Liver (tissue), 8 donors: ENCODE measurements at regions not wholly inside any gene's neighbourhood (a gene's known extent, or its start where the extent isn't known, plus 50 kb on each side); places are given as distances from the start of the nearest gene placed in this dataset.

Experiments
- DNase-seq: peaks from one replicate; pipeline ENCODE4 v3.0.0-alpha.2; 2017; ENCODE audit warnings: low spot score
- H3K27ac ChIP-seq, 2 donors: one replicate each; pipeline ENCODE4 v1.7.0; 2013; ENCODE audit warnings: inconsistent platforms in 2 of 2, low read length in 2 of 2, control low read depth in 1 of 2, low read depth in 1 of 2, mild to moderate bottlenecking in 1 of 2
- H3K27me3 ChIP-seq, 4 donors: one replicate each; pipeline versions ENCODE4 v1.6.1 to v1.7.0; 2013; ENCODE audit warnings: low read length in 3 of 4, inconsistent platforms in 1 of 4, mild to moderate bottlenecking in 1 of 4, moderate library complexity in 1 of 4; ENCODE audit not compliant: control insufficient read depth in 4 of 4, insufficient read depth in 4 of 4
- H3K36me3 ChIP-seq, 4 donors: one replicate each; pipeline versions ENCODE4 v1.6.1 to v1.7.0; 2013; ENCODE audit warnings: low read length in 3 of 4, mild to moderate bottlenecking in 3 of 4, low read depth in 1 of 4, moderate library complexity in 1 of 4; ENCODE audit not compliant: control insufficient read depth in 4 of 4, insufficient read depth in 3 of 4
- H3K4me1 ChIP-seq, 4 donors: one replicate each; pipeline versions ENCODE4 v1.6.1 to v1.7.0; 2013; ENCODE audit warnings: low read length in 3 of 4, mild to moderate bottlenecking in 3 of 4, moderate library complexity in 1 of 4; ENCODE audit not compliant: control insufficient read depth in 4 of 4, insufficient read depth in 4 of 4
- H3K4me3 ChIP-seq, 3 donors: one replicate each; pipeline versions ENCODE4 v1.6.1 to v1.7.0; 2013; ENCODE audit warnings: low read length in 3 of 3, control low read depth in 1 of 3, low read depth in 1 of 3, mild to moderate bottlenecking in 1 of 3
- H3K9ac ChIP-seq, 2 donors: one replicate each; pipeline ENCODE4 v1.7.0; 2013; ENCODE audit warnings: low read length in 2 of 2, mild to moderate bottlenecking in 2 of 2, moderate library complexity in 2 of 2, control low read depth in 1 of 2, low read depth in 1 of 2
- H3K9me3 ChIP-seq, 4 donors: one replicate each; pipeline versions ENCODE4 v1.6.1 to v1.7.0; 2013; ENCODE audit warnings: low read length in 3 of 4; ENCODE audit not compliant: control insufficient read depth in 4 of 4
- GABPA ChIP-seq, 2 donors: IDR thresholded peaks in 1 of 2; conservative IDR thresholded peaks in 1 of 2; 2 replicates each; pipeline ENCODE4 v1.6.1; 2016; ENCODE audit warnings: antibody characterized with exemption in 2 of 2, mild to moderate bottlenecking in 1 of 2, moderate library complexity in 1 of 2
- HNF4G ChIP-seq: IDR thresholded peaks from 2 replicates; pipeline ENCODE4 v1.6.1; 2016; ENCODE audit warnings: antibody characterized with exemption
- JUND ChIP-seq, 2 donors: IDR thresholded peaks; 2 replicates each; pipeline ENCODE4 v1.6.1; 2016; ENCODE audit warnings: antibody characterized with exemption in 2 of 2
- NR2F2 ChIP-seq: IDR thresholded peaks from 2 replicates; pipeline ENCODE4 v1.6.1; 2016; ENCODE audit warnings: antibody characterized with exemption
- RAD21 ChIP-seq, 2 donors: IDR thresholded peaks; 2 replicates each; pipeline ENCODE4 v1.6.1; 2016; ENCODE audit warnings: antibody characterized with exemption in 2 of 2, mild to moderate bottlenecking in 2 of 2
- RXRA ChIP-seq, 2 donors: IDR thresholded peaks; 2 replicates each; pipeline ENCODE4 v1.6.1; 2017 to 2018; ENCODE audit warnings: antibody characterized with exemption in 2 of 2, mild to moderate bottlenecking in 1 of 2
- SP1 ChIP-seq: IDR thresholded peaks from 2 replicates; pipeline ENCODE4 v1.6.1; 2018; ENCODE audit warnings: antibody characterized with exemption, mild to moderate bottlenecking
- TAF1 ChIP-seq: conservative IDR thresholded peaks from 2 replicates; pipeline ENCODE4 v1.6.1; 2016; ENCODE audit warnings: antibody characterized with exemption, mild to moderate bottlenecking
- YY1 ChIP-seq: IDR thresholded peaks from 2 replicates; pipeline ENCODE4 v1.6.1; 2016; ENCODE audit warnings: antibody characterized with exemption, mild to moderate bottlenecking
- WGBS: extraction: QIAGEN DNeasy Blood & Tissue Kit; methylation state at CpG from one replicate; pipeline ENCODE4 v1.1.7; 2013; 5-methylcytosine and 5-hydroxymethylcytosine counted together
- TF ChIP-seq, protein P1 (sequence below): IDR thresholded peaks from 2 replicates; pipeline ENCODE4 v1.6.1; 2016; ENCODE audit warnings: antibody characterized with exemption
- TF ChIP-seq, protein P2 (sequence below): IDR thresholded peaks from 2 replicates; pipeline ENCODE4 v1.6.1; 2016; ENCODE audit warnings: antibody characterized with exemption
- TF ChIP-seq, protein P3 (sequence below): IDR thresholded peaks from 2 replicates; pipeline ENCODE4 v1.6.1; 2016; ENCODE audit warnings: antibody characterized with exemption
- TF ChIP-seq, protein P4 (sequence below): fragments of 150-350 bp; IDR thresholded peaks from 2 replicates; pipeline ENCODE4 v1.5.1; 2017; ENCODE audit warnings: improper control_type of control experiment, low read depth, low read length; ENCODE audit not compliant: missing input control
- TF ChIP-seq, protein P5 (sequence below): IDR thresholded peaks from 2 replicates; pipeline ENCODE4 v1.6.1; 2016; ENCODE audit warnings: antibody characterized with exemption, mild to moderate bottlenecking
- donor health status: healthy.
- donor health status: healthy.
- donor health status: healthy.
- donor health status: healthy.
- donor health status: healthy.

DNA sequence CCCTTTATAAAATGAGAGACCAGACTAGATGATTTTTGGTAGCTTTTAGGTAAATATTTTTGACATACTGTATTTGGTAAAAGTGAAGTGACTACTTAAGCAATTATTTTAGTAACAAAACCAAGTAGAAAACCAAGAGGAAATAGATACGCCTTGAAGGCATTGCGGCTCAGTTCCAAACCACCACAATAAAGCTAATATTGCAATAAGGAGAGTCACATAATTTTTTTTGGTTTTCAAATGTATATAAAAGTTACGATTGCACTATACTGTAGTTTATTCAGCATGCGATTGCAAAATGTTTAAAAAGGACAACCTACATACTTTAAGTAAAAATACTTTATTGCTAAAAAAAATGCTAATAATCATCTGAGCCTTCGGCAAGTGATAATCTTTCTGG is 581.7 kb upstream of the POT1 start:
- no peak for TF ChIP-seq YY1
- TF ChIP-seq, protein P1, sequence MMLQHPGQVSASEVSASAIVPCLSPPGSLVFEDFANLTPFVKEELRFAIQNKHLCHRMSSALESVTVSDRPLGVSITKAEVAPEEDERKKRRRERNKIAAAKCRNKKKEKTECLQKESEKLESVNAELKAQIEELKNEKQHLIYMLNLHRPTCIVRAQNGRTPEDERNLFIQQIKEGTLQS: no peak
- no peak for TF ChIP-seq SP1
- TF ChIP-seq, protein P2, sequence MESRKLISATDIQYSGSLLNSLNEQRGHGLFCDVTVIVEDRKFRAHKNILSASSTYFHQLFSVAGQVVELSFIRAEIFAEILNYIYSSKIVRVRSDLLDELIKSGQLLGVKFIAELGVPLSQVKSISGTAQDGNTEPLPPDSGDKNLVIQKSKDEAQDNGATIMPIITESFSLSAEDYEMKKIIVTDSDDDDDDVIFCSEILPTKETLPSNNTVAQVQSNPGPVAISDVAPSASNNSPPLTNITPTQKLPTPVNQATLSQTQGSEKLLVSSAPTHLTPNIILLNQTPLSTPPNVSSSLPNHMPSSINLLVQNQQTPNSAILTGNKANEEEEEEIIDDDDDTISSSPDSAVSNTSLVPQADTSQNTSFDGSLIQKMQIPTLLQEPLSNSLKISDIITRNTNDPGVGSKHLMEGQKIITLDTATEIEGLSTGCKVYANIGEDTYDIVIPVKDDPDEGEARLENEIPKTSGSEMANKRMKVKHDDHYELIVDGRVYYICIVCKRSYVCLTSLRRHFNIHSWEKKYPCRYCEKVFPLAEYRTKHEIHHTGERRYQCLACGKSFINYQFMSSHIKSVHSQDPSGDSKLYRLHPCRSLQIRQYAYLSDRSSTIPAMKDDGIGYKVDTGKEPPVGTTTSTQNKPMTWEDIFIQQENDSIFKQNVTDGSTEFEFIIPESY: no peak
- TF ChIP-seq, protein P3, sequence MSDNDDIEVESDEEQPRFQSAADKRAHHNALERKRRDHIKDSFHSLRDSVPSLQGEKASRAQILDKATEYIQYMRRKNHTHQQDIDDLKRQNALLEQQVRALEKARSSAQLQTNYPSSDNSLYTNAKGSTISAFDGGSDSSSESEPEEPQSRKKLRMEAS: no peak
- TF ChIP-seq GABPA (IDR thresholded peaks at IDR 0.05 in 1 of 2, conservative IDR thresholded peaks at IDR 0.05 in 1 of 2): no peak
- TF ChIP-seq JUND (IDR thresholded peaks at IDR 0.05): no peak
- TF ChIP-seq RXRA (IDR thresholded peaks at IDR 0.05): no peak
- TF ChIP-seq TAF1: no peak
- TF ChIP-seq RAD21 (IDR thresholded peaks at IDR 0.05): no peak
- TF ChIP-seq, protein P4, sequence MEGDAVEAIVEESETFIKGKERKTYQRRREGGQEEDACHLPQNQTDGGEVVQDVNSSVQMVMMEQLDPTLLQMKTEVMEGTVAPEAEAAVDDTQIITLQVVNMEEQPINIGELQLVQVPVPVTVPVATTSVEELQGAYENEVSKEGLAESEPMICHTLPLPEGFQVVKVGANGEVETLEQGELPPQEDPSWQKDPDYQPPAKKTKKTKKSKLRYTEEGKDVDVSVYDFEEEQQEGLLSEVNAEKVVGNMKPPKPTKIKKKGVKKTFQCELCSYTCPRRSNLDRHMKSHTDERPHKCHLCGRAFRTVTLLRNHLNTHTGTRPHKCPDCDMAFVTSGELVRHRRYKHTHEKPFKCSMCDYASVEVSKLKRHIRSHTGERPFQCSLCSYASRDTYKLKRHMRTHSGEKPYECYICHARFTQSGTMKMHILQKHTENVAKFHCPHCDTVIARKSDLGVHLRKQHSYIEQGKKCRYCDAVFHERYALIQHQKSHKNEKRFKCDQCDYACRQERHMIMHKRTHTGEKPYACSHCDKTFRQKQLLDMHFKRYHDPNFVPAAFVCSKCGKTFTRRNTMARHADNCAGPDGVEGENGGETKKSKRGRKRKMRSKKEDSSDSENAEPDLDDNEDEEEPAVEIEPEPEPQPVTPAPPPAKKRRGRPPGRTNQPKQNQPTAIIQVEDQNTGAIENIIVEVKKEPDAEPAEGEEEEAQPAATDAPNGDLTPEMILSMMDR: no peak
- DNase-seq: no peak
- Histone ChIP-seq H3K27ac (no peak overlapping the region), H3K4me1 (no peaks in the 10 kb centered on the region), H3K9ac (no peak overlapping the region), H3K9me3 (no peaks in the 10 kb centered on the region), H3K36me3 (no peaks in the 10 kb centered on the region), H3K27me3 (no peaks in the 10 kb centered on the region), H3K4me3 (no peak overlapping the region)
- WGBS: 83% methylated on average over 5 of the region's 5 CpGs

DNA sequence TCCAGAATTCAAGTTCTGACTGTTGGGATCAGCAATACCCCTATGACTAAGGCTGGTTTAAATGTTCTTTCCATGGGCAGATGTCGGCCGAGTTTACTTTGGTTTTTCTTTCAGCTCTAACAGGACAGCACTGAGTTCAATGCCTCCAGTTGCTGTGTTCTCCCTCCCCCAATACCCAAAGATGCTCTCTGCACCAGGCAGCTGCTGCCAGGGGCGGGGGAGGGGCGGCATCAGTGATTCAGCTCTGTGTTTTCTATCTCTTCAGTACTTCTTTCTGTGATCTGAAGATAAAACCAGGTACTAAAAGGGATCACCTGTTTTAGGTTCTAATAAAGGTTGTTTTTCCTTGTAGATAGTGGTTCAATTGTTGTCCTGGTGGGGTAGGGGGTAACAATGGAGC is 576.7 kb upstream of the POT1 start:
- no peaks in the 10 kb centered on the region for H3K36me3 ChIP-seq
- no peaks in the 10 kb centered on the region for H3K4me1 ChIP-seq
- no peak for DNase-seq
- TF ChIP-seq, protein P3: no peak
- TF ChIP-seq HNF4G (no peak), RAD21 (IDR thresholded peaks at IDR 0.05) (no peak), NR2F2 (no peak), YY1 (no peak)
- TF ChIP-seq, protein P1: no peak
- TF ChIP-seq, protein P5, sequence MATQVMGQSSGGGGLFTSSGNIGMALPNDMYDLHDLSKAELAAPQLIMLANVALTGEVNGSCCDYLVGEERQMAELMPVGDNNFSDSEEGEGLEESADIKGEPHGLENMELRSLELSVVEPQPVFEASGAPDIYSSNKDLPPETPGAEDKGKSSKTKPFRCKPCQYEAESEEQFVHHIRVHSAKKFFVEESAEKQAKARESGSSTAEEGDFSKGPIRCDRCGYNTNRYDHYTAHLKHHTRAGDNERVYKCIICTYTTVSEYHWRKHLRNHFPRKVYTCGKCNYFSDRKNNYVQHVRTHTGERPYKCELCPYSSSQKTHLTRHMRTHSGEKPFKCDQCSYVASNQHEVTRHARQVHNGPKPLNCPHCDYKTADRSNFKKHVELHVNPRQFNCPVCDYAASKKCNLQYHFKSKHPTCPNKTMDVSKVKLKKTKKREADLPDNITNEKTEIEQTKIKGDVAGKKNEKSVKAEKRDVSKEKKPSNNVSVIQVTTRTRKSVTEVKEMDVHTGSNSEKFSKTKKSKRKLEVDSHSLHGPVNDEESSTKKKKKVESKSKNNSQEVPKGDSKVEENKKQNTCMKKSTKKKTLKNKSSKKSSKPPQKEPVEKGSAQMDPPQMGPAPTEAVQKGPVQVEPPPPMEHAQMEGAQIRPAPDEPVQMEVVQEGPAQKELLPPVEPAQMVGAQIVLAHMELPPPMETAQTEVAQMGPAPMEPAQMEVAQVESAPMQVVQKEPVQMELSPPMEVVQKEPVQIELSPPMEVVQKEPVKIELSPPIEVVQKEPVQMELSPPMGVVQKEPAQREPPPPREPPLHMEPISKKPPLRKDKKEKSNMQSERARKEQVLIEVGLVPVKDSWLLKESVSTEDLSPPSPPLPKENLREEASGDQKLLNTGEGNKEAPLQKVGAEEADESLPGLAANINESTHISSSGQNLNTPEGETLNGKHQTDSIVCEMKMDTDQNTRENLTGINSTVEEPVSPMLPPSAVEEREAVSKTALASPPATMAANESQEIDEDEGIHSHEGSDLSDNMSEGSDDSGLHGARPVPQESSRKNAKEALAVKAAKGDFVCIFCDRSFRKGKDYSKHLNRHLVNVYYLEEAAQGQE: no peak
- H3K4me3 ChIP-seq: no peak overlapping the region
- no peak overlapping the region for H3K9ac ChIP-seq
- 43% methylated on average over 4 of the region's 4 CpGs for WGBS
- no peak overlapping the region for H3K27ac ChIP-seq
- no peaks in the 10 kb centered on the region for H3K27me3 ChIP-seq
- H3K9me3 ChIP-seq: peaks cover 0 to 2% (median 0%) of the 10 kb centered on the region in 4 donors
